AG08396 (cell line): ENCODE measurements at regions not wholly inside any gene's neighbourhood (a gene's known extent, or its start where the extent isn't known, plus 50 kb on each side); places are given as distances from the start of the nearest gene placed in this dataset.

Source experiments
- DNase-seq: peaks from one replicate; pipeline ENCODE4 v3.0.0; 2012; ENCODE audit warnings: low spot score, mixed read lengths

- peak; percentile 30 for DNase-seq
These were observed 181.3 kb upstream of the GMDS start for GRCh38 chr6:2426561-2427340.

GRCh38 chr6:2416128-2416712, 170.8 kb upstream of the GMDS start:
- no peak for DNase-seq

DNA sequence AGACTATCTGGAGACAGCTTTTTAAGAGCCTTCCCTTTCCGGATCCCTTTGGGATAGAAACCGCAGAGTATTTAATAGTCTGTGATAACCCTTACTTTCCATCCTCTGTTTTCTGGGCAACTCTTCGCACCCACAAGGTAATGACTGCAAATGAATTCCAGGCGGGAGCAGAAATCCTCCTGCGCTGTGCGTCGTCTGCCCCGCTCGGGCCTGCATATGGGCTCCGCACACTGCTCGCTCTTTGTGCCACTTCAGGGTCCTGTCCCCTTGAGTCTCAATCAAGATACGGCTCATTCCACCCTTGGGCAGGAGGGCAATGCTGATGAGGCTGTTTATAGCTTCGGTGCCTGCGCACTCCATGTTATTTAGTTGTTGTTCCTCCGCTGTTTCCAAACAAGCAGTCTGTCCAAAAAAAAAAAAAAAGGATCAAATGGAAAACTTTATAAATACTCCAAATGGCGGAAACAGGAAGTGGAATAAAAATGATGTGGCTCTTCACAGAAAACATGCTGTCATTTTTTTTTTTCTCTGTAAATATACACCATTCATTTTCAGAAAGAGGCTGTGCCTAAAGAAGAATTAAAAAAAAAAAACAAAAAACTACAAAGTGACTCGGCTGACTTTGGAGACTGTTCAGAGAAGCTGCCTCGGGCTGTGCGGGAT, 169.6 kb upstream of the GMDS start:
- no peak for DNase-seq

GRCh38 chr6:2412731-2413130, 167.3 kb upstream of the GMDS start:
- DNase-seq: peak; percentile 61

DNA sequence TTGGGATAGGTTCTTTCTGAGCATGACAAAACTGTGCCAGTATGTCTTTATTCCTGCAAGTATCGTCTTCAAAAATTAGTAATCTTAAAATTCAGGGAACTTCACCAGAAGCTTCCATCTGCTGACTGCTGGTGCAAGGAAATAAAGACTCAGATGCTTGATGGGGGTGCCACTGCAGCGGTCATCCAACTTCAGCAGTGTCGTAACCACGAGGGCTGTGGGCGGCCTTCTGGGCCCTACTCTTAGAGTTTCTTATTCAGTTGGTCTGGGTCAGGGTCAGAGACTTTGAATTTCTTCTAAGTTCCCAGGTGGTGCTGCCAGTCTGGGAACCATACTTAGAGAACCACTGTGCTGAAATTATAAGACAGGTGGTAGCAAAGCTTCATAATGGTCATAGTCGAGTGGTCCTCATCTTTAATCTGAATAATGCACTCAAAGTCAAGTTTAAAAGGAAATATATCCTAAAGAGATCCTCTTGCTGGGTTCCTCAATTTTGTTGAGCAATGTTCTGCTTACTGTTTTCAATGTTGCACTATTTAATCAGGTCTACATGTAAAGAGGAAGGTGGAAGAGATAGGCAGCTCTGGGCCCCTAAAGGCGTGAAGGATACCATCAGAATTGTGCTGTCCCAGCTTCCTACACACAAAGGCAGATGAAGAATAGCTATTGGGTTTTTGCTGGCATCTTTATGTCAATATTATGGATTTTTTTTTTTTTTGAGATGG, 165.4 kb upstream of the GMDS start:
- no peak for DNase-seq

GRCh38 chr6:2407525-2407924, 162.1 kb upstream of the GMDS start:
- DNase-seq: no peak

DNA sequence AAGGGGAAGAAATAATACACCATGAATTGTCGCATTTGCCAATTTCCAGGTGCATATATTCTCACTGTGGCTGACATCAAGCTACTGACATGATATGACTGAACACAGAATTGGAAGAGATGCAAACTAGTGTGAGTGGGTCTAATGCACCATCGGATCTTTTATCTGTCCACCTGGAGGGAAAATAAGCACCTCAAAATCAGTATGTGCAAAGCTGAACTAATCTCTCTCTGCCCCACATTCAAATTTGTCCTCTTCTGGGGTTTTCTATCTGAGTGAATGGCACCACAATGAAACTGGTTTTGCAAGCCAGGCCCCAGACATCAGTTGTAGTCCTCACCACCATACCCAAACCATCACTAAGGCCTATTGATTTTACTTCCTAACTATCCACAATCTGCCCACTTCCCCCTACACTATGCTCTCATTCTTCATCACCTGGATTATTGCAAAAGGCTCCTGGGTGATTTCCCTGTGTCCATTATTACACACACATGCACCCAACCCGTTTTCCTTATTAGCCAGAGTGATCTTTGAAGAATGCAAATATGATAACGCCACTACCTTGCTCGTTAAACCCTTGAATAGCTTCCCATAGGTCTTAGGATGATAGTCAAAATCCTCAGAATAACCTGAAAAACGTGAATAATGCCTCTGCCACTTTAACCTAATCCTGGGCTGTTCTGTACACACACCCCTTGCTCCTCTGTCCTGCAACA, 159.0 kb upstream of the GMDS start:
- DNase-seq: no peak

- DNase-seq: no peak
These were observed 158.1 kb upstream of the GMDS start for GRCh38 chr6:2403546-2403945.

DNA sequence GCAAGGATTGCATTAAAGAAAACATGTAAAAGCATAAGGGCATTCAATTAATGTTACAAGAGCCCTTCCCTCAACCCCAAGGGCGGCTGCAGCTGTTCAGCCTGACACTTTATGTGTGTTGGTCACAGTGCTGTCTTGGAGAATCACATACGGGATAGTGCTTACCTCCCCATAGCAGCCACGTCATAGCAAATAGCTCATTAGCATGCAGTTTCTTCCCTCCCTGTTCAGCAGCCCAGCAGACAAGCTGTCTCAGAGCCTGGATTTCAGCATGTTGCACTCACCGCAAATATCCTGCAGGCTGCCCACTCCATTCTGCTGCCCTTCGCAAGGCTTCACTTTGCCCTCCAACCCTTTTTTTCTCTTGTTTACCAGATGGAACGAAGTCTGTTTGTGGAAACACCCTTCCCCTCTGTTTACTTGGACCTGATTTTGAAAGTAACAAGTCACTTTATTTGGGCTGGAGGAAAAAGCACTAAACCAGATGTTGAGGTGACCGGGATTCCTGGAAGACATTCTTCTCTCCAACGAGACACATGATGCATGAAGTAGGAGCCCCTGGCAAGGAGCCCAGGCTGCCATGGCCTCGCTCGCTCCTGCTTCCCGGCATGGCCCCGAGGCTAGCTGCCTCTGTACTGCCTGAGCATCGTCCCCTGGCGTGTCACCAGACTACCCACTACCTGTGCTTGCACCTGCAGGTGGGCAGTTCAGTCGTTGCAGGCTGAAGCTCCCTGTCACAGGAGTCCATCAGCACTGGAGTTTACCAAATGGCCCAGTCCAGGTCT, 151.6 kb upstream of the GMDS start:
- peak; percentile 62 for DNase-seq

DNA sequence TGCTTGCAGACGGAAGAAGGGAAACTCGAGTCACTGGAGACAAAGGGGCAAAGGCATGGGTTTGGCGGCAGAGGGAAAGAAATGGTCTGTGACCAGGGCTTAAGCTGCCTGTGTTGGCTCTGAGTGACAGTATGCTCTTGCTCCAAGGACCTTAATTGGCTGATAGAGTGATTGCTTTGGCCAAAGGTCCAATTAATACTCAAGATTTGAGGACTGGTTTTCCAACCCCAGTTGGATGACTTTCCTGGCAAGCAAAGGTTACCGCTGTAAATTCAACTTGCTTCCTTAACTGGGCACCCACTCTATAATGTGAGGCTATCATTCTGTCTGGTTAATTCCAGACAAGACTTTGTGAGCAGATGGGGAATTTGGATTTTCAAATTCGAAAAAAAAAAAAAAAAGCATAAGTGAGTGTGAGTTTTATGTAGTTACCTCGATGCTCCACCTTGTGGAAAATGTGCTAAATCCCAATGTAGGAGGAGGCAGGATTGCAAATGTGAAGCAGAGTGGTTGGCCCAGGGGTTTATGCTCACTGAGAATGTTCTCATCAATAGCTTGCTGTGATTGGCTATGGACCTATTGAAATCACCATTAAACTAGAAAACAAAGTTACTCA, 150.7 kb upstream of the GMDS start:
- no peak for DNase-seq

GRCh38 chr6:2388554-2389324, 143.3 kb upstream of the GMDS start:
- DNase-seq: no peak

DNA sequence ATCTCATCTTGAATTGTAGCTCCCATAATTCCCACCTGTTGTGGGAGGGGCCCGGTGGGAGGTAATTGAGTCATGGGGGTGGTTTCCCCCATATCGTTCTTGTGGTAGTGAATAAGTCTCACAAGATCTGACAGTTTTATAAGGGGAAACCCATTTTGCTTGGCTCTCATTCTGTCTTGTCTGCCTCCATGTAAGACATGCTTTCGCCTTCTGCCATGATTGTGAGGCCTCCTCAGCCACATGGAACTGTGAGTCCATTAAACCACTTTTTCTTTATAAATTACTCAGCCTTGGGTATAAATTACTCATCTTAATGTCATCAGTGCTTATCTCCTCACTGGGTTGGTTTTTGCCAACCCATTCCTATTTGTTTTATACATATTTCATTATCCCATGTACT, 142.0 kb upstream of the GMDS start:
- no peak for DNase-seq

GRCh38 chr6:2385471-2385983, 140.1 kb upstream of the GMDS start:
- no peak for DNase-seq

- DNase-seq: no peak
These were observed 139.1 kb upstream of the GMDS start for GRCh38 chr6:2384528-2384927.

DNA sequence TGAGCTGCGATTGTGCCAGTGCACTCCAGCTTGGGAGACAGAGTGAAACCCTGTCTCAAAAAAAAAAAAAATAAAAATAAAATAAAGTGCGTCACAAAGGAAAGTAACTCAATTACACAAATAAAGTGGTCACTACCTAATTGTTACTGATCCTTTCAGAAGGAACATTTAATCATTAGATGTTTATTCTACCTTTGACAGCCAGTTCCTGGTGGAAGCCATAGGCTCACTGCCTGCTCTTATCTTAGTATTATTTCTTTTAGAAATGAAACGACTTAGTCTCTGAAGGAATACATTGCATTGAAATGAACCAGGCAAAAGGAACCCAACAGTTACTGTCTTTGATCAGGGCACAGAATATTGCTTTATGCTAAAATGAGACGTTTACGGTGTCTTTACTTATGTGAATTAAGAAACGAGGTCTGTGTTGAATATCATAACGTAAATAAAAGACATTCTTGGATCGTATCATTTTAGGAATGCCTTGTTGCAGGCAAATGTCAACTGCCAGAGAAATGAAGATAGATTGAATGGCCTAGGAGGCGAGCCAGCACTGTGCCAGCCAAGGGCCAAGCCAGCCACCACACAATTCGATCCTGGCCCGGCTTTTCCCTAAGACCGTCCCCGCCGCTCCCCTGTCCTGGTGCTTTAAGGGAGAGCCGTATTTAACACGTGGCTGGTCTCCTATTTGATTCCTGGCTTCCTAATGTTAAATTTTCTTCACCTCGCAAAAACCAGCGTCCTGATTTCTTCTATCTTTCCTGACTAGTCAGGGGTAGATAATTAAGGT, 136.7 kb upstream of the GMDS start:
- DNase-seq: no peak

DNA sequence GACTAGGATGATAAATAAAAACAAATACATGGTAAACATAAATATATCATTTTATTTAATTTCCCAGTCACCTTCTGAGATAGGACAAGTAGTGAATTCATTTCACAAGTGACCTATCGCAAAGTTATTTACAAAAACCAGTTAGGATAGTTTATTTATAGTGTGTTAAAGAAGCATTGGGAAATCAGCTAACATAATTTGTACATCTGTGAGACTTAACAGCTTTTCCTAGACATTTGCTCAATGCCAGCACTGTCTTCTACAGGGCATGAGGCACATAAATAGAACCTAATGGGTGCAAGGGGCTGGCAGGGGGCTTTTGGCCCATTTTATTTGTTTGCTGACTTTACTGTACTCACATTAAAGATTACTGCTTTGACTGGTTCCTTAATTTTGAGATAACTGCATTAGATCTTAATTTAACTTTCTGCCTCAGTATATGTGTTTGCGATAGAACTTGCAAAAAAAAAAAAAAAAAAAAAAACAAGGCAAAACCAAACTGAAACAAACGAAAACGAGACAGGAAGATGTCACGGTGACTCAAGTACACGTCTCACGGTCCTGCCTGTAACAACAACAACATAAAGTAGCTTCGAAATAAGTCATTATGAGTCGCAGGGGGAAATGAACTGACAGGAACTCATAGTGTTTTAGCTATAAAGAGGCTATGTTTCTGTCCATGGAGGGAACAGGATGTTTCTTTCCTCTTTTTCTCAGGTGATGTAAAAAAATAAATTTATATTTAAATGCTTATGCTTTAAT, 133.7 kb upstream of the GMDS start:
- no peak for DNase-seq

DNA sequence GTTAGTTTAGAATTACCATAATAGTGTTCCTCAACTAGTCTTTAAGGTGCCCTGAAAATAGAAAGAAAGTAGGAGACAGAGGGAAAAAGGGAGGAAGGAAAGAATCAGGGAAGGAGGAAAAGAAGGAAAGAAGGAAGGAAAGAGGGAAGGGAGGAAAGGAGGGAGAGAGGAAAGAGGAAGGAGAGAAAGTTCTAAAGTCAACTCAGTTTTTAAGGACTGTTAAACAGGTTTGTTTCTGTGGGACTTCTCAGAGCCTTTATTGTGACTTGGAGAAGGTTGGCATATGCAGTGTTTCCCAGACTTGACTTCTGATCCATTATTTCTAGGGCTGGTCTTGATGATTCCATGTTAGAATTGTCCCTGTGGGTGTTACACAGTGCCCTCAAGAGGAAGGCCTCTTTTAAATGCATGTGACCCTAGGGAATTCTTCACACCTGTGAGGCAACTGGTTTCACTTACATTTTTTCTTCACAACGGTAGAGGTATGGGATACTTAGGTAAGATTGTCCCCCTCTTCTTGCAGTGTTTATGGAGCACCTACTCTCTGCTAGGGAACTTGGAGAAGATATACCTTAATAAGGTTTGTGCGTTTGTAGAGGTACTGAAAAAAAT, 132.7 kb upstream of the GMDS start:
- DNase-seq: no peak
